HepG2 (cell line): ENCODE measurements at regions not wholly inside any gene's neighbourhood (a gene's known extent, or its start where the extent isn't known, plus 50 kb on each side); places are given as distances from the start of the nearest gene placed in this dataset.

Experiments
- BRD4 ChIP-seq: sonication (generic); formaldehyde crosslinking; IDR thresholded peaks from 2 replicates; pipeline ENCODE4 v1.4.0; 2020; ENCODE audit warnings: missing genetic modification reagents
- CBFB ChIP-seq: sonication (generic); formaldehyde crosslinking; IDR thresholded peaks from 2 replicates; pipeline ENCODE4 v1.4.0; 2020; ENCODE audit warnings: missing genetic modification reagents
- E2F5 ChIP-seq: sonication (generic); formaldehyde crosslinking; conservative IDR thresholded peaks from 2 replicates; pipeline ENCODE4 v1.4.0; 2020; ENCODE audit warnings: missing genetic modification reagents
- HNF1A ChIP-seq, 2 experiments: sonication (generic) in 1 of 2; formaldehyde crosslinking in 1 of 2; IDR thresholded peaks; 2 replicates each; pipeline versions ENCODE4 v1.4.0 to v1.6.1; 2016 to 2020; ENCODE audit warnings: borderline replicate concordance in 1 of 2, low read depth in 1 of 2, mild to moderate bottlenecking in 1 of 2, missing genetic modification reagents in 1 of 2
- ISX ChIP-seq: sonication (generic); formaldehyde crosslinking; conservative IDR thresholded peaks from 2 replicates; pipeline ENCODE4 v1.5.0; 2020; ENCODE audit warnings: missing genetic modification reagents
- KDM5B ChIP-seq: sonication (generic); formaldehyde crosslinking; IDR thresholded peaks from 2 replicates; pipeline ENCODE4 v1.4.0; 2020; ENCODE audit warnings: missing genetic modification reagents, mild to moderate bottlenecking, borderline replicate concordance
- MBNL3 ChIP-seq: fragments of 250-450 bp; sonication (Bioruptor Pico); conservative IDR thresholded peaks from 2 replicates; pipeline ENCODE4 v1.8.0; 2022; ENCODE audit warnings: mild to moderate bottlenecking, inconsistent platforms
- SP2 ChIP-seq: sonication (generic); formaldehyde crosslinking; IDR thresholded peaks from 2 replicates; pipeline ENCODE4 v1.5.1; 2020; ENCODE audit warnings: mild to moderate bottlenecking, missing genetic modification reagents
- TFDP2 ChIP-seq: sonication (generic); formaldehyde crosslinking; IDR thresholded peaks from 2 replicates; pipeline ENCODE4 v1.4.0; 2020; ENCODE audit warnings: missing genetic modification reagents
- THAP7 ChIP-seq: sonication (generic); formaldehyde crosslinking; IDR thresholded peaks from 2 replicates; pipeline ENCODE4 v1.8.1; 2023; ENCODE audit warnings: mild to moderate bottlenecking, missing genetic modification reagents
- TOPORS ChIP-seq: sonication (generic); formaldehyde crosslinking; IDR thresholded peaks from 2 replicates; pipeline ENCODE4 v1.8.0; 2023; ENCODE audit warnings: mild to moderate bottlenecking, missing genetic modification reagents
- XRCC5 ChIP-seq: fragments of 200-400 bp; formaldehyde crosslinking; optimal IDR thresholded peaks from 2 replicates; pipeline ENCODE3; 2017; ENCODE audit warnings: mild to moderate bottlenecking, low read length
- ZBTB38 ChIP-seq: sonication (generic); formaldehyde crosslinking; IDR thresholded peaks from 2 replicates; pipeline ENCODE4 v1.5.1; 2020; ENCODE audit warnings: mild to moderate bottlenecking, missing genetic modification reagents
- ZKSCAN8 ChIP-seq: IDR thresholded peaks from 2 replicates; pipeline ENCODE4 v1.6.1; 2016; ENCODE audit warnings: borderline replicate concordance, missing genetic modification reagents, missing compliant biosample characterization
- ZNF12 ChIP-seq: sonication (generic); formaldehyde crosslinking; IDR thresholded peaks from 2 replicates; pipeline ENCODE4 v1.5.0; 2020; ENCODE audit warnings: missing genetic modification reagents
- ZNF235 ChIP-seq: sonication (generic); formaldehyde crosslinking; IDR thresholded peaks from 2 replicates; pipeline ENCODE4 v1.8.1; 2023; ENCODE audit warnings: mild to moderate bottlenecking, missing genetic modification reagents, borderline replicate concordance
- ZNF451 ChIP-seq: sonication (generic); formaldehyde crosslinking; IDR thresholded peaks from 2 replicates; pipeline ENCODE4 v1.5.0; 2020; ENCODE audit warnings: mild to moderate bottlenecking, missing genetic modification reagents
- ZNF484 ChIP-seq: sonication (generic); formaldehyde crosslinking; IDR thresholded peaks from 2 replicates; pipeline ENCODE4 v1.5.1; 2020; ENCODE audit warnings: mild to moderate bottlenecking, low read depth, missing genetic modification reagents, borderline replicate concordance
- ZNF558 ChIP-seq: sonication (generic); formaldehyde crosslinking; IDR thresholded peaks from 2 replicates; pipeline ENCODE4 v1.9.0; 2022; ENCODE audit warnings: mild to moderate bottlenecking, missing genetic modification reagents, borderline replicate concordance
- ZSCAN20 ChIP-seq: sonication (generic); formaldehyde crosslinking; IDR thresholded peaks from 2 replicates; pipeline ENCODE4 v1.4.0; 2020; ENCODE audit warnings: missing genetic modification reagents, mild to moderate bottlenecking, borderline replicate concordance
- ZUFSP ChIP-seq: sonication (generic); formaldehyde crosslinking; IDR thresholded peaks from 2 replicates; pipeline ENCODE4 v1.9.0; 2021; ENCODE audit warnings: missing genetic modification reagents, mild to moderate bottlenecking, borderline replicate concordance

GRCh38 chr1:201703621-201704438 lies 125.1 kb upstream of the IPO9 start (continued):
- TF ChIP-seq ZUFSP: no peak
- no peak for TF ChIP-seq CBFB (CRISPR knock-in tag)
- TF ChIP-seq TFDP2 (CRISPR knock-in tag): no peak
- TF ChIP-seq ZBTB38: no peak
- no peak for TF ChIP-seq ZNF451 (CRISPR knock-in tag)
- TF ChIP-seq MBNL3 (CRISPR knock-in tag): no peak
- TF ChIP-seq SP2 (CRISPR knock-in tag): no peak
- TF ChIP-seq TOPORS: no peak
- TF ChIP-seq XRCC5: peak; percentile 58
- no peak for TF ChIP-seq ZNF12 (CRISPR knock-in tag)
- TF ChIP-seq BRD4: no peak
- TF ChIP-seq ISX (CRISPR knock-in tag): no peak
- TF ChIP-seq ZSCAN20: no peak
- TF ChIP-seq ZNF558 (CRISPR knock-in tag): no peak
- no peak for TF ChIP-seq ZKSCAN8 (CRISPR knock-in tag)
- no peak for TF ChIP-seq E2F5 (CRISPR knock-in tag)
- 0 out of 2 replicates have a peak, but pooled peaks have one; percentile 30 for TF ChIP-seq KDM5B (CRISPR knock-in tag)
- TF ChIP-seq ZNF235 (CRISPR knock-in tag): no peak
- no peak for TF ChIP-seq ZNF484 (CRISPR knock-in tag)
- TF ChIP-seq HNF1A (IDR thresholded peaks at IDR 0.05; ENCODE audit: low read depth): no peak
- no peak for TF ChIP-seq HNF1A (CRISPR knock-in tag; IDR thresholded peaks at IDR 0.05; ENCODE audit: borderline replicate concordance)
- no peak for TF ChIP-seq THAP7 (CRISPR knock-in tag)
